ENCODE measurements at regions not wholly inside any gene's neighbourhood (a gene's known extent, or its start where the extent isn't known, plus 50 kb on each side); places are given as distances from the start of the nearest gene placed in this dataset.

GRCh38 chr9:118532592-118532991, 828.4 kb downstream of the TLR4 start:
- DNase-seq = no peak
- Histone ChIP-seq H3K9ac (ENCODE audit: extremely low read depth, low read length, poor library complexity, severe bottlenecking) (no peak overlapping the region), H3K36me3 (ENCODE audit: control insufficient read depth, insufficient read depth, low read length) (no peaks in the 10 kb centered on the region), H3K9me3 (ENCODE audit: control insufficient read depth, low read length) (no peaks in the 10 kb centered on the region), H3K4me3 (ENCODE audit: low read length) (no peak overlapping the region), H3K27ac (ENCODE audit: low read depth, low read length) (no peak overlapping the region), H3K27me3 (ENCODE audit: control insufficient read depth, insufficient read depth, low read length, poor library complexity, severe bottlenecking) (no peaks in the 10 kb centered on the region), H3K4me1 (ENCODE audit: control insufficient read depth, insufficient read depth, low read length) (no peaks in the 10 kb centered on the region)
- no peak overlapping the region for H3K27ac Mint-ChIP-seq
- no peaks in the 10 kb centered on the region for H3K9me3 Mint-ChIP-seq
- H3K4me3 Mint-ChIP-seq = no peak overlapping the region
- H3K36me3 Mint-ChIP-seq (ENCODE audit: low read depth) = no peaks in the 10 kb centered on the region
- peaks cover 11% of the 10 kb centered on the region for H3K4me1 Mint-ChIP-seq
- no peaks in the 10 kb centered on the region for H3K27me3 Mint-ChIP-seq (ENCODE audit: insufficient read depth)
- 83 to 90% methylated on average over 1 of the region's 1 CpG for whole genome bisulfite sequencing, 2 experiments (ENCODE audit: insufficient coverage in 1 of 2, insufficient read length in 1 of 2)
- no peak for TF ChIP-seq CTCF (conservative IDR thresholded peaks at IDR 0.05)

GRCh38 chr9:118533101-118533500, 828.9 kb downstream of the TLR4 start:
- Mint-ChIP-seq H3K36me3 (ENCODE audit: low read depth) (no peaks in the 10 kb centered on the region), H3K27ac (no peak overlapping the region), H3K4me1 (peaks cover 11% of the 10 kb centered on the region), H3K4me3 (no peak overlapping the region), H3K27me3 (ENCODE audit: insufficient read depth) (no peaks in the 10 kb centered on the region), H3K9me3 (no peaks in the 10 kb centered on the region)
- Histone ChIP-seq H3K27ac (ENCODE audit: low read depth, low read length) (no peak overlapping the region), H3K27me3 (ENCODE audit: control insufficient read depth, insufficient read depth, low read length, poor library complexity, severe bottlenecking) (no peaks in the 10 kb centered on the region), H3K9ac (ENCODE audit: extremely low read depth, low read length, poor library complexity, severe bottlenecking) (no peak overlapping the region), H3K36me3 (ENCODE audit: control insufficient read depth, insufficient read depth, low read length) (no peaks in the 10 kb centered on the region), H3K4me1 (ENCODE audit: control insufficient read depth, insufficient read depth, low read length) (no peaks in the 10 kb centered on the region), H3K4me3 (ENCODE audit: low read length) (no peak overlapping the region), H3K9me3 (ENCODE audit: control insufficient read depth, low read length) (no peaks in the 10 kb centered on the region)
- DNase-seq = no peak
- TF ChIP-seq CTCF (conservative IDR thresholded peaks at IDR 0.05) = no peak
- 88 to 90% methylated on average over 2 to 3 of the region's 3 CpGs for WGBS, 2 experiments (ENCODE audit: insufficient coverage in 1 of 2, insufficient read length in 1 of 2)

GRCh38 chr9:118533850-118534249, 829.6 kb downstream of the TLR4 start:
- H3K9me3 ChIP-seq (ENCODE audit: control insufficient read depth, low read length) = no peaks in the 10 kb centered on the region
- no peak overlapping the region for H3K4me3 Mint-ChIP-seq
- 92 to 98% methylated on average over 2 to 3 of the region's 3 CpGs for WGBS, 2 experiments (ENCODE audit: insufficient coverage in 1 of 2, insufficient read length in 1 of 2)

More at GRCh38 chr9:118533850-118534249, 829.6 kb downstream of the TLR4 start:
- peaks cover 11% of the 10 kb centered on the region for H3K4me1 Mint-ChIP-seq
- Histone ChIP-seq H3K4me1 (ENCODE audit: control insufficient read depth, insufficient read depth, low read length) (no peaks in the 10 kb centered on the region), H3K27ac (ENCODE audit: low read depth, low read length) (no peak overlapping the region), H3K27me3 (ENCODE audit: control insufficient read depth, insufficient read depth, low read length, poor library complexity, severe bottlenecking) (no peaks in the 10 kb centered on the region), H3K9ac (ENCODE audit: extremely low read depth, low read length, poor library complexity, severe bottlenecking) (no peak overlapping the region), H3K36me3 (ENCODE audit: control insufficient read depth, insufficient read depth, low read length) (no peaks in the 10 kb centered on the region), H3K4me3 (ENCODE audit: low read length) (no peak overlapping the region)
- TF ChIP-seq CTCF (conservative IDR thresholded peaks at IDR 0.05) = no peak
- no peaks in the 10 kb centered on the region for H3K27me3 Mint-ChIP-seq (ENCODE audit: insufficient read depth)
- H3K27ac Mint-ChIP-seq = no peak overlapping the region
- no peaks in the 10 kb centered on the region for H3K9me3 Mint-ChIP-seq
- no peak for DNase-seq
- no peaks in the 10 kb centered on the region for H3K36me3 Mint-ChIP-seq (ENCODE audit: low read depth)

Data from endodermal cell (in vitro differentiated cells).